Mesenchymal stem cell (in vitro differentiated cells and primary cell): ENCODE measurements at regions not wholly inside any gene's neighbourhood (a gene's known extent, or its start where the extent isn't known, plus 50 kb on each side); places are given as distances from the start of the nearest gene placed in this dataset.

Source experiments
- DNase-seq: peaks from one replicate; pipeline ENCODE4 v3.0.0-alpha.2; 2013
- H2AFZ ChIP-seq: one replicate; pipeline ENCODE4 v1.6.1; 2013; ENCODE audit warnings: low read depth, mild to moderate bottlenecking, control low read depth, inconsistent platforms, low read length, moderate library complexity
- H2AK5ac ChIP-seq: 2 replicates; pipeline ENCODE4 v1.6.1; 2013; ENCODE audit warnings: low read length, moderate library complexity, mild to moderate bottlenecking, inconsistent platforms; ENCODE audit not compliant: severe bottlenecking
- H2BK120ac ChIP-seq: one replicate; pipeline ENCODE4 v1.6.1; 2013; ENCODE audit warnings: low read depth, mild to moderate bottlenecking, inconsistent platforms, low read length, moderate library complexity
- H2BK12ac ChIP-seq, 2 experiments: one replicate each; pipeline ENCODE4 v1.6.1; 2013; ENCODE audit warnings: inconsistent platforms in 2 of 2, low read length in 2 of 2, mild to moderate bottlenecking in 2 of 2, moderate library complexity in 2 of 2, control low read depth in 1 of 2
- H2BK15ac ChIP-seq: one replicate; pipeline ENCODE4 v1.6.1; 2013; ENCODE audit warnings: mild to moderate bottlenecking, low read depth, inconsistent platforms; ENCODE audit not compliant: poor library complexity, severe bottlenecking
- H2BK5ac ChIP-seq: 2 replicates; pipeline ENCODE4 v1.6.1; 2013; ENCODE audit warnings: low read depth, mild to moderate bottlenecking, low read length, control low read depth, inconsistent platforms; ENCODE audit not compliant: poor library complexity, severe bottlenecking
- H3K14ac ChIP-seq, 2 experiments: one replicate each; pipeline ENCODE4 v1.6.1; 2013; ENCODE audit warnings: inconsistent platforms in 2 of 2, low read length in 2 of 2, control low read depth in 1 of 2, mild to moderate bottlenecking in 1 of 2, moderate library complexity in 1 of 2
- H3K18ac ChIP-seq, 2 experiments: one replicate each; pipeline ENCODE4 v1.6.1; 2013; ENCODE audit warnings: inconsistent platforms in 2 of 2, low read length in 2 of 2, control low read depth in 1 of 2, low read depth in 1 of 2, mild to moderate bottlenecking in 1 of 2
- H3K23ac ChIP-seq, 2 experiments: one replicate each; pipeline ENCODE4 v1.6.1; 2013; ENCODE audit warnings: inconsistent platforms in 2 of 2, low read length in 2 of 2, mild to moderate bottlenecking in 2 of 2, moderate library complexity in 2 of 2, control low read depth in 1 of 2
- H3K27ac ChIP-seq: 2 replicates; pipeline ENCODE4 v1.5.1; 2013; ENCODE audit warnings: mild to moderate bottlenecking, moderate library complexity, low read length, control low read depth, inconsistent platforms; ENCODE audit not compliant: poor library complexity, severe bottlenecking
- H3K27me3 ChIP-seq, 2 experiments: 2 replicates each; pipeline versions ENCODE4 v1.6.1 to v1.7.0; 2013; ENCODE audit warnings: low read length in 2 of 2, mild to moderate bottlenecking in 2 of 2, moderate library complexity in 2 of 2, control low read depth in 1 of 2, inconsistent platforms in 1 of 2; ENCODE audit not compliant: control insufficient read depth in 1 of 2, insufficient read depth in 1 of 2
- H3K36me3 ChIP-seq, 2 experiments: 2 replicates each; pipeline versions ENCODE4 v1.6.1 to v1.7.0; 2013; ENCODE audit warnings: low read length in 2 of 2, control low read depth in 1 of 2, inconsistent platforms in 1 of 2, low read depth in 1 of 2, mild to moderate bottlenecking in 1 of 2; ENCODE audit not compliant: insufficient read depth in 2 of 2, control insufficient read depth in 1 of 2
- H3K4ac ChIP-seq, 2 experiments: one replicate each; pipeline ENCODE4 v1.6.1; 2013; ENCODE audit warnings: inconsistent platforms in 2 of 2, low read length in 2 of 2, mild to moderate bottlenecking in 2 of 2, moderate library complexity in 2 of 2, control low read depth in 1 of 2, low read depth in 1 of 2
- H3K4me1 ChIP-seq: 2 replicates; pipeline ENCODE4 v1.6.1; 2013; ENCODE audit warnings: low read depth, low read length, control low read depth; ENCODE audit not compliant: control insufficient read depth, insufficient read depth
- H3K4me2 ChIP-seq: 2 replicates; pipeline ENCODE4 v1.6.1; 2013; ENCODE audit warnings: low read length, mild to moderate bottlenecking, inconsistent platforms; ENCODE audit not compliant: poor library complexity, severe bottlenecking
- H3K4me3 ChIP-seq, 2 experiments: 2 replicates each; pipeline versions ENCODE4 v1.5.1 to v1.7.0; 2013; ENCODE audit warnings: low read length in 2 of 2, mild to moderate bottlenecking in 2 of 2, control low read depth in 1 of 2, low read depth in 1 of 2; ENCODE audit not compliant: insufficient read depth in 1 of 2
- H3K79me1 ChIP-seq: replicated peaks from 2 replicates; pipeline ENCODE4 v1.6.1; 2013; ENCODE audit warnings: mild to moderate bottlenecking, control low read depth, low read length, inconsistent platforms; ENCODE audit not compliant: poor library complexity, severe bottlenecking
- H3K9ac ChIP-seq: 2 replicates; pipeline ENCODE4 v1.7.0; 2013; ENCODE audit warnings: mild to moderate bottlenecking, low read length, moderate library complexity
- H3K9me3 ChIP-seq: 2 replicates; pipeline ENCODE4 v1.7.0; 2013; ENCODE audit warnings: mild to moderate bottlenecking, low read length; ENCODE audit not compliant: control insufficient read depth
- H4K8ac ChIP-seq: one replicate; pipeline ENCODE4 v1.6.1; 2013; ENCODE audit warnings: inconsistent platforms, mild to moderate bottlenecking, low read length, moderate library complexity
- H4K91ac ChIP-seq: one replicate; pipeline ENCODE4 v1.6.1; 2013; ENCODE audit warnings: mild to moderate bottlenecking, low read length, inconsistent platforms
- WGBS: methylation state at CpG from one replicate; pipeline ENCODE4 v1.1.7; 2013; ENCODE audit warnings: mixed read lengths; 5-methylcytosine and 5-hydroxymethylcytosine counted together

GRCh38 chr22:48594757-48595510 is 1232.7 kb downstream of the BRD1 start:
- H2BK5ac ChIP-seq, result no peak overlapping the region
- no peak overlapping the region for H2BK15ac ChIP-seq
- no peak overlapping the region for H3K18ac ChIP-seq
- H4K8ac ChIP-seq, result no peak overlapping the region
- H2AFZ ChIP-seq, result no peak overlapping the region
- H3K9me3 ChIP-seq, result no peaks in the 10 kb centered on the region
- H3K14ac ChIP-seq, result no peak overlapping the region
- H3K27me3 ChIP-seq, result no peaks in the 10 kb centered on the region
- H4K91ac ChIP-seq, result no peak overlapping the region
- no peaks in the 10 kb centered on the region for H3K79me1 ChIP-seq
- H3K4ac ChIP-seq, result no peak overlapping the region
- 83% methylated on average over 18 of the region's 19 CpGs for WGBS
- no peak for DNase-seq
- H3K4me1 ChIP-seq, result no peaks in the 10 kb centered on the region
- no peak overlapping the region for H2BK12ac ChIP-seq
- H2BK120ac ChIP-seq, result no peak overlapping the region
- no peak overlapping the region for H3K27ac ChIP-seq
- H3K9ac ChIP-seq, result no peak overlapping the region
- H3K23ac ChIP-seq, result no peak overlapping the region
- H3K36me3 ChIP-seq, result no peaks in the 10 kb centered on the region
- H3K4me2 ChIP-seq, result no peak overlapping the region
- H2AK5ac ChIP-seq, result no peak overlapping the region
- H3K4me3 ChIP-seq, result no peak overlapping the region

GRCh38 chr22:48594016-48594756 is 1233.5 kb downstream of the BRD1 start:
- H3K23ac ChIP-seq, result no peak overlapping the region
- WGBS, result 87% methylated on average over 21 of the region's 21 CpGs
- no peak overlapping the region for H2BK15ac ChIP-seq
- H3K4me2 ChIP-seq, result no peak overlapping the region
- no peak overlapping the region for H3K14ac ChIP-seq
- no peak overlapping the region for H3K27ac ChIP-seq
- no peaks in the 10 kb centered on the region for H3K9me3 ChIP-seq
- H3K9ac ChIP-seq, result no peak overlapping the region
- no peaks in the 10 kb centered on the region for H3K79me1 ChIP-seq
- H3K27me3 ChIP-seq, result no peaks in the 10 kb centered on the region
- no peak overlapping the region for H3K18ac ChIP-seq
- H3K36me3 ChIP-seq, result no peaks in the 10 kb centered on the region
- H4K8ac ChIP-seq, result no peak overlapping the region
- H3K4me3 ChIP-seq, result no peak overlapping the region
- no peaks in the 10 kb centered on the region for H3K4me1 ChIP-seq
- H2BK5ac ChIP-seq, result no peak overlapping the region
- no peak overlapping the region for H2AK5ac ChIP-seq
- no peak overlapping the region for H3K4ac ChIP-seq
- no peak overlapping the region for H2AFZ ChIP-seq
- H4K91ac ChIP-seq, result no peak overlapping the region
- no peak for DNase-seq
- no peak overlapping the region for H2BK120ac ChIP-seq
- no peak overlapping the region for H2BK12ac ChIP-seq

DNA sequence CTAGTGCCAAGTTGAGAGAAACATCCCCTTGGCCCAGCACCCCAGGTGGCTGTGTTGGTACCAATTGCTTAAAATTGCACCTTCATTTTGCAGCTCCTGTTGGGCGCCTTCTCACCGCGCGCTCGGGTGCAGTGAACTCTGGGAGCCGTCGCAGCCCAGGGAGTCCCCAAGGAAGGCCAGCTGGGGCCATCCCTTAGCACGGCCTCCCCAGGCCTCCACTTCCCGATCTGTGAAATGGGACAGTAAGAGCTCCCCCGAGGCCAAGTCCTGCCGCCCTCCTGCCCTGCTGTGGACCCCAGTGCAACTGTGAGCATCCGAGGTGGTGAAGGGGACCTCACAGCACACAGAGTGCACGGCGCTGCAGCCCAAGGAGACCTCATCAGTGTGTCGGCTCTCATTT is 1234.1 kb downstream of the BRD1 start:
- no peak overlapping the region for H2BK120ac ChIP-seq
- DNase-seq, result no peak
- no peak overlapping the region for H3K23ac ChIP-seq
- H3K36me3 ChIP-seq, result no peaks in the 10 kb centered on the region
- H3K4ac ChIP-seq, result no peak overlapping the region
- no peaks in the 10 kb centered on the region for H3K79me1 ChIP-seq
- H4K8ac ChIP-seq, result no peak overlapping the region
- H3K27ac ChIP-seq, result no peak overlapping the region
- H3K4me2 ChIP-seq, result no peak overlapping the region
- no peak overlapping the region for H2AK5ac ChIP-seq
- no peak overlapping the region for H3K9ac ChIP-seq
- no peak overlapping the region for H2AFZ ChIP-seq
- H2BK12ac ChIP-seq, result no peak overlapping the region
- no peaks in the 10 kb centered on the region for H3K27me3 ChIP-seq
- no peak overlapping the region for H3K14ac ChIP-seq
- WGBS, result 90% methylated on average over 12 of the region's 15 CpGs
- H3K4me3 ChIP-seq, result no peak overlapping the region
- H2BK15ac ChIP-seq, result no peak overlapping the region
- H3K4me1 ChIP-seq, result no peaks in the 10 kb centered on the region
- no peak overlapping the region for H2BK5ac ChIP-seq
- H3K18ac ChIP-seq, result no peak overlapping the region
- H3K9me3 ChIP-seq, result no peaks in the 10 kb centered on the region
- H4K91ac ChIP-seq, result no peak overlapping the region

- no peak for DNase-seq
- H4K91ac ChIP-seq, result no peak overlapping the region
- no peak overlapping the region for H3K27ac ChIP-seq
- H3K18ac ChIP-seq, result no peak overlapping the region
- no peak overlapping the region for H2BK5ac ChIP-seq
- no peak overlapping the region for H2BK12ac ChIP-seq
- 91% methylated on average over 17 of the region's 17 CpGs for WGBS
- H2AK5ac ChIP-seq, result no peak overlapping the region
- no peak overlapping the region for H3K14ac ChIP-seq
- no peaks in the 10 kb centered on the region for H3K27me3 ChIP-seq
- H3K4me1 ChIP-seq, result no peaks in the 10 kb centered on the region
- H3K9ac ChIP-seq, result no peak overlapping the region
- no peak overlapping the region for H2BK120ac ChIP-seq
- H3K4me3 ChIP-seq, result no peak overlapping the region
- H3K9me3 ChIP-seq, result no peaks in the 10 kb centered on the region
- H3K4ac ChIP-seq, result no peak overlapping the region
- H4K8ac ChIP-seq, result no peak overlapping the region
- no peak overlapping the region for H2AFZ ChIP-seq
- no peak overlapping the region for H3K4me2 ChIP-seq
- H3K36me3 ChIP-seq, result no peaks in the 10 kb centered on the region
- H3K23ac ChIP-seq, result no peak overlapping the region
- H2BK15ac ChIP-seq, result no peak overlapping the region
- H3K79me1 ChIP-seq, result no peaks in the 10 kb centered on the region
These were observed 1234.7 kb downstream of the BRD1 start for GRCh38 chr22:48592931-48593330.
